Choroid plexus epithelial cell (primary cell): ENCODE measurements at regions not wholly inside any gene's neighbourhood (a gene's known extent, or its start where the extent isn't known, plus 50 kb on each side); places are given as distances from the start of the nearest gene placed in this dataset.
"Not testable (repeated sequence)": the region's sequence is repeated elsewhere in the genome, so short reads cannot be mapped to it uniquely, and the experiment has no call there.

Experiments
- DNase-seq: peaks from one replicate; pipeline ENCODE4 v3.0.0-alpha.2; 2010; ENCODE audit warnings: low read depth
- H3K4me3 ChIP-seq: 2 replicates; pipeline ENCODE4 v1.5.1; 2011; ENCODE audit warnings: low read depth, mild to moderate bottlenecking, control low read depth, low read length, moderate library complexity
- CTCF ChIP-seq: conservative IDR thresholded peaks from 2 replicates; pipeline ENCODE4 v1.5.1; 2011; ENCODE audit warnings: low read depth, mild to moderate bottlenecking, control low read depth, inconsistent platforms, low read length, moderate library complexity

- not testable (repeated sequence) for DNase-seq, H3K4me3 ChIP-seq
- peak; percentile 26 for TF ChIP-seq CTCF
These were observed 108.4 kb upstream of the ROPN1B start for GRCh38 chr3:125860547-125860946.

- H3K4me3 ChIP-seq = not testable (repeated sequence)
- DNase-seq = peak; percentile 18
These were observed 106.1 kb upstream of the ROPN1B start for GRCh38 chr3:125862841-125863254.

GRCh38 chr3:125864532-125864931, 104.4 kb upstream of the ROPN1B start:
- H3K4me3 ChIP-seq, DNase-seq: not testable (repeated sequence)

- peak; percentile 81 for DNase-seq
- not testable (repeated sequence) for H3K4me3 ChIP-seq
These were observed 83.0 kb upstream of the ROPN1B start for GRCh38 chr3:125886006-125886405.

GRCh38 chr3:125899181-125899580, 69.8 kb upstream of the ROPN1B start:
- DNase-seq, H3K4me3 ChIP-seq: not testable (repeated sequence)

GRCh38 chr3:125901473-125901872, 67.5 kb upstream of the ROPN1B start:
- not testable (repeated sequence) for DNase-seq, H3K4me3 ChIP-seq

GRCh38 chr3:125903780-125904455, 65.1 kb upstream of the ROPN1B start:
- H3K4me3 ChIP-seq, DNase-seq: not testable (repeated sequence)

GRCh38 chr3:125907279-125907678, 61.7 kb upstream of the ROPN1B start:
- H3K4me3 ChIP-seq, DNase-seq: not testable (repeated sequence)

- DNase-seq, H3K4me3 ChIP-seq: not testable (repeated sequence)
These were observed 58.1 kb upstream of the ROPN1B start for GRCh38 chr3:125910851-125911250.

GRCh38 chr3:125914608-125915436, 54.2 kb upstream of the ROPN1B start:
- H3K4me3 ChIP-seq = peak overlapping the region; percentile 66
- DNase-seq = peak; percentile 53

- peak overlapping the region; percentile 66 for H3K4me3 ChIP-seq
- peak; percentile 20 for DNase-seq
These were observed 53.6 kb upstream of the ROPN1B start for GRCh38 chr3:125915437-125915787.

- peak overlapping the region; percentile 77 for H3K4me3 ChIP-seq
These were observed 53.1 kb upstream of the ROPN1B start for GRCh38 chr3:125915792-125916375.

GRCh38 chr3:125916376-125916978, 52.5 kb upstream of the ROPN1B start:
- peak; percentile 46 for TF ChIP-seq CTCF
- H3K4me3 ChIP-seq = peak overlapping the region; percentile 77
- DNase-seq = peak; percentile 97

More at GRCh38 chr3:125915792-125916375, 53.1 kb upstream of the ROPN1B start:
- peak; percentile 99 for DNase-seq

- H3K4me3 ChIP-seq = peak overlapping the region; percentile 77
- peak; percentile 13 for DNase-seq
These were observed 51.9 kb upstream of the ROPN1B start for GRCh38 chr3:125917020-125917549.

GRCh38 chr3:125918024-125918423, 51.0 kb upstream of the ROPN1B start:
- not testable (repeated sequence) for H3K4me3 ChIP-seq, DNase-seq

- not testable (repeated sequence) for DNase-seq, H3K4me3 ChIP-seq
These were observed 50.5 kb upstream of the ROPN1B start for GRCh38 chr3:125918451-125918850.
